Astrocyte of the cerebellum (primary cell): ENCODE measurements at regions not wholly inside any gene's neighbourhood (a gene's known extent, or its start where the extent isn't known, plus 50 kb on each side); places are given as distances from the start of the nearest gene placed in this dataset.

ENCODE experiments used
- DNase-seq: peaks from one replicate; pipeline ENCODE4 v3.0.0-alpha.2; 2011; ENCODE audit warnings: low read depth
- H3K4me3 ChIP-seq: 2 replicates; pipeline ENCODE4 v1.5.1; 2011; ENCODE audit warnings: mild to moderate bottlenecking, low read depth, low read length, moderate library complexity
- in situ Hi-C: cut with HindIII; loops from 2 replicates; pipeline ENCODE4 v1.10.0; 2017; ENCODE audit warnings: low sequenced_read_pairs
- TF ChIP-seq, protein P1 (sequence below): IDR thresholded peaks from 2 replicates; pipeline ENCODE4 v1.5.1; 2012; ENCODE audit warnings: low read length, low read depth, moderate library complexity, mild to moderate bottlenecking; ENCODE audit errors: missing control alignments

DNA sequence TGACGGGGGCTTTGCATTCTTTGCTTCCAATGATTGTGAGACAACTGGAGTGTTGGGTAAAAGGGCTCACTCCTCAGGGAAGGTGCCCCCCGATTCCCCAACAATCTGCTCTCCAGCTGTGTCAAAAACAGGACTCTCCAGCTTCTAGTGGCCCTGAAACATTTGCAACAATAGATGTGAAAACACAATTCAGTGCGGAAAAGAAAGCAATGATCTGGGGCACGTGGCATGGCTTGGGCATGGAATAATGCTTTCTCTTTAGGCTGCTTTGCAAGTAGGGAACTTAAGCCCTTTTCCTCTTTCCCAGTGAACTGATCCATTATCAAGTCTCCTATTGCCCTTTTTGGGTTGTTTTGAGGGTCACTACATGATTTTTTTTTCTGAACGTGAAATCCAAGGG lies 239.9 kb downstream of the C4orf33 start:
- in situ Hi-C loops, result no loop called here
- TF ChIP-seq, protein P1, sequence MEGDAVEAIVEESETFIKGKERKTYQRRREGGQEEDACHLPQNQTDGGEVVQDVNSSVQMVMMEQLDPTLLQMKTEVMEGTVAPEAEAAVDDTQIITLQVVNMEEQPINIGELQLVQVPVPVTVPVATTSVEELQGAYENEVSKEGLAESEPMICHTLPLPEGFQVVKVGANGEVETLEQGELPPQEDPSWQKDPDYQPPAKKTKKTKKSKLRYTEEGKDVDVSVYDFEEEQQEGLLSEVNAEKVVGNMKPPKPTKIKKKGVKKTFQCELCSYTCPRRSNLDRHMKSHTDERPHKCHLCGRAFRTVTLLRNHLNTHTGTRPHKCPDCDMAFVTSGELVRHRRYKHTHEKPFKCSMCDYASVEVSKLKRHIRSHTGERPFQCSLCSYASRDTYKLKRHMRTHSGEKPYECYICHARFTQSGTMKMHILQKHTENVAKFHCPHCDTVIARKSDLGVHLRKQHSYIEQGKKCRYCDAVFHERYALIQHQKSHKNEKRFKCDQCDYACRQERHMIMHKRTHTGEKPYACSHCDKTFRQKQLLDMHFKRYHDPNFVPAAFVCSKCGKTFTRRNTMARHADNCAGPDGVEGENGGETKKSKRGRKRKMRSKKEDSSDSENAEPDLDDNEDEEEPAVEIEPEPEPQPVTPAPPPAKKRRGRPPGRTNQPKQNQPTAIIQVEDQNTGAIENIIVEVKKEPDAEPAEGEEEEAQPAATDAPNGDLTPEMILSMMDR, result no peak
- no peak for DNase-seq

DNA sequence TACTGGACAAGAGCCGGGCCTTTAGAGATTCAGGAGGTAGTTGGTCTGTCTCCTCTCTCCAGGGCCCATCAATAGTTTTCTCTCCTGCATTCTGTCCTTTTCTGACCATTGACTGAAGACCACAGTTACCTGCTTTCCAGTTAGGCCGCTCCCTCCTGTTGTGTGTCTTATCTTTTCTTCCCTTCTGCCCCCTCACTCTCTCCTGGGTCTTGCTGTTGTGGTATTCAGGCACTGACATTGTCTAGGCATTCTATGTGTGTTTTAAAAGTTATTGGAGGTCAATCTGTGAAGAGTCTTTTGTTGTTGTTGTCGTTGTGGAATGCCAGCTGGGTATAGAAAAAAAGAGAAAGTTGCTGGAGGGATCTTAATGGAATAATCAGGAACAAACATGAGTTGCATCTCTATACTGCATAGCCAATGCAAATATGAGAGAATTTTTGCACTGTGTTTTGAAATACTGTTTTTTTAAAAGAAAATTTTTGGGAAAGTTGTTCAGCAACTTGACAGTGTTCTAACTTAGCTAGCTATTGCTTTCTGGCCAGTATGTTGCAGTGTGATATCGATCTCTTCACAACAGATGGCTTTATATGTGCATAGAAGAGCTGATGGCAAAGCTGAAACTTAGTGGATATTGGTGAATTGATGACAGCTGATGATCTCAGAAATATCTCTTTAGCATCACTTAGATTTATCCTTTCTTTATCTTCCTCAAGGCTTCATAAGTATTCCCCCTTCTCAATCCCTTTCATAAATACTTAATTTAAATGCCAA lies 240.7 kb downstream of the C4orf33 start:
- no peak for DNase-seq
- TF ChIP-seq, protein P1, result no peak
- no peak overlapping the region for H3K4me3 ChIP-seq
- in situ Hi-C loops, result no loop called here

More for the DNA sequence above, 239.9 kb downstream of the C4orf33 start:
- no peak overlapping the region for H3K4me3 ChIP-seq

DNA sequence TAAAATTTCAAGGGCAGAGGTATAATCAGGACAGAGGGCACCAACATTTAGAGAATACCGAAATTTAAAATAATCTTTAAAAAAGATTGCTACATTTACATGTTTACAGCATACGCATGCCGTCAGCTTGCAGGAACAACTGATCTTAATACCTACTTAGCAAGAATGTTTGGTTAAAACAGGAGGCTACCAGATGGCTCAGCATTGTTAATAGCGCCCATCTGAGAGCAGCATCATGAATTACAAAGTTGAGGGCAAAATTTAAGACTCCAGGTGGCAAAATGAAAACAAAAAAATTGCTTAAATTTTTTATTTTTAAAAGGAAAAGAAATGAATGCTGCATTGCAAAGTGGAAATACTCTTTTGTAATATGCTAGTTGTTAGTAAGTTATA lies 241.3 kb downstream of the C4orf33 start:
- DNase-seq, result no peak
- no peak overlapping the region for H3K4me3 ChIP-seq
- TF ChIP-seq, protein P1, result no peak
- in situ Hi-C loops, result no loop called here

DNA sequence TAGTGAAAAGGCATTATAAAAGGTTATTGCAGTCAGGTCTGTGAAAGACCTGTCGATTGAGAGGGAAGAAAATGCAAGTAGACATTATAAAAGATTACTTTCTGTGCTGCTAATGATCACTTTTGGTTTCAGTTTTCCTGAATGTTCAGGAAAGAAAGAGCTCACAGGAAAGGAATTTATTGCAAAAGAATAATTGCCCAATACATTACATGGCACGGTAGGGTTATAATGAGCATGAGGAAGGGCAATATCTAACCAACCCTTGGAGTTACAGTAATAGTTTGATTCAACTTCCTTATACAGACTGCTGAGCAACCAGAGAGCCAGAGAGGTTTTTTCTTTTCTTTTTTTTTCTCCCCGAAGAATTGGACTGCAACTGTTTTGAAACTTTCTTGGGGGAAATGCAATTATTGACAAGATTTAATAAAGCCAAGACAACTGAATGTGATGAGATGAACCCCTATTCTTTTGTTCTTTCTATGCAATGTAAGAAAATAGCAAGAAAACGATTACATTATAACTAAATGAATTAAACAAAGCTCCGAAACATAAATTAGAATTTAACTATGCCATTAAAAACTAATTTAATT lies 247.0 kb downstream of the C4orf33 start:
- peak; percentile 51 for DNase-seq
- H3K4me3 ChIP-seq, result no peak overlapping the region
- in situ Hi-C loops, result no loop called here
- TF ChIP-seq, protein P1, result no peak

DNA sequence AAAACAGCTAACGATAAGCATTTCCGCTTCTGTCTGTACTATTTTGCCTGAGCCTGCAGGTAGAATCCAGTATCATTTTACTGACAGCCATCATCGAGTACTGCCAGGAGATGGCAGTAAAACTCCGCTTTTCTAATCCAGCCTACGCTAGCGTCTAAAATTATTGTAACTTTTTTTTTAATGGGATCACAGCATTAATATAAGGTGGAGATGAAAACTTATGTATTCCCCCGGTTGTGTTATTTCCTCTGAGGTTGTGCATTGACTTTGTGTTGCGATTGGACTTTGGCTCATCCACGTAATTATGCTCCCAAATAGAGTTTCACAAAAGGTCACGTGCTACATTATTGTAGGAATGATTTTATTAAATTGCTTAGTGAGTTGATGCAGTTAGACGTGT lies 248.1 kb downstream of the C4orf33 start:
- no peak overlapping the region for H3K4me3 ChIP-seq
- in situ Hi-C loops, result no loop called here
- DNase-seq, result no peak
- TF ChIP-seq, protein P1, result peak; percentile 71

DNA sequence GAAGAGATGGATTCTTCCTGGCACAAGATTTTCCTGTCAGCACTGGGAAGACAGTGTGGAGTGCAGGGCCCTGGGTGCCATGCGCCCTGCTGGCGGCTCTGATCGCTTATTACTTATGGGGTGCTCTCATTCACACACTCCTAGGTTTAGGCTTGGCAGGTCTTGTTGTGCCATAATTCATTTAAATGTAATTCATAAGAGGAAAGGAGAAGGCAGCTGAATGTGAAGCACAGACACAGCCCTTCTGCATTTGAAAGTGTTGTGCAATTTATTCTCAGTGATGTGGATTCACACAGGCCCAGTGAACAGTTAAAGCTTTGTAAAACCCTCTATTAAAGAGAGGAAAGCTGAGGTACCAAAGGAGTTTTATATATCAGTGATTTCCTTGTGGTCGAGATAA lies 249.7 kb downstream of the C4orf33 start:
- no peak for DNase-seq
- no peak overlapping the region for H3K4me3 ChIP-seq
- in situ Hi-C loops, result no loop called here
- TF ChIP-seq, protein P1, result no peak
